ENCODE measurements at regions not wholly inside any gene's neighbourhood (a gene's known extent, or its start where the extent isn't known, plus 50 kb on each side); places are given as distances from the start of the nearest gene placed in this dataset.

DNA sequence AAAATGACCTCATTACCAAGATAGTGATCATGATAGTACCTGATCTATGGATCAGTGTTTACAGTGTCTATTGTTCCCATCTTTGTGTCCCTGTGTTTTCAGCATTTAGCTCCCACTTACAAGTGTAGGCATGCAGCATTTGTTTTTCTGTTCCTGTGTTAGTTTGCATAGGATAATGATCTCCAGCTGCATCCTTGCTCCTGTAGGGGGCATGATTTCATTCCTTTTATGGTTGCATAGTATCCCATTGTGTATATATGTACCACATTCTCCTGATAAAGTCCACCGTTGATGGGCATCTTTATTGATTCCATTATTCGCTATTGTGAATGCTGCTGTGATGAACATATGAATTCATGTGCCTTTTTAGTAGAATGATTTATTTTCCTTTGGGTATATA, 215.4 kb upstream of the NAV3 start:
- Mint-ChIP-seq H3K4me3 (no peak overlapping the region), H3K27me3 (ENCODE audit: insufficient read depth) (no peaks in the 10 kb centered on the region), H3K27ac (no peak overlapping the region), H3K36me3 (ENCODE audit: low read depth) (peaks cover 7% of the 10 kb centered on the region), H3K4me1 (peaks cover 2% of the 10 kb centered on the region), H3K9me3 (peaks cover 16% of the 10 kb centered on the region)
- TF ChIP-seq, protein P1, sequence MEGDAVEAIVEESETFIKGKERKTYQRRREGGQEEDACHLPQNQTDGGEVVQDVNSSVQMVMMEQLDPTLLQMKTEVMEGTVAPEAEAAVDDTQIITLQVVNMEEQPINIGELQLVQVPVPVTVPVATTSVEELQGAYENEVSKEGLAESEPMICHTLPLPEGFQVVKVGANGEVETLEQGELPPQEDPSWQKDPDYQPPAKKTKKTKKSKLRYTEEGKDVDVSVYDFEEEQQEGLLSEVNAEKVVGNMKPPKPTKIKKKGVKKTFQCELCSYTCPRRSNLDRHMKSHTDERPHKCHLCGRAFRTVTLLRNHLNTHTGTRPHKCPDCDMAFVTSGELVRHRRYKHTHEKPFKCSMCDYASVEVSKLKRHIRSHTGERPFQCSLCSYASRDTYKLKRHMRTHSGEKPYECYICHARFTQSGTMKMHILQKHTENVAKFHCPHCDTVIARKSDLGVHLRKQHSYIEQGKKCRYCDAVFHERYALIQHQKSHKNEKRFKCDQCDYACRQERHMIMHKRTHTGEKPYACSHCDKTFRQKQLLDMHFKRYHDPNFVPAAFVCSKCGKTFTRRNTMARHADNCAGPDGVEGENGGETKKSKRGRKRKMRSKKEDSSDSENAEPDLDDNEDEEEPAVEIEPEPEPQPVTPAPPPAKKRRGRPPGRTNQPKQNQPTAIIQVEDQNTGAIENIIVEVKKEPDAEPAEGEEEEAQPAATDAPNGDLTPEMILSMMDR (conservative IDR thresholded peaks at IDR 0.05): peak; percentile 81
- WGBS, 2 experiments (ENCODE audit: insufficient coverage in 1 of 2, insufficient read length in 1 of 2): 91% methylated on average over 2 of the region's 2 CpGs; no CpG with 5 or more reads in 1 of the 2 experiments
- DNase-seq: peak; percentile 63
- Histone ChIP-seq H3K9me3 (ENCODE audit: control insufficient read depth, low read length) (peaks cover 18% of the 10 kb centered on the region), H3K36me3 (ENCODE audit: control insufficient read depth, insufficient read depth, low read length) (no peaks in the 10 kb centered on the region), H3K4me3 (ENCODE audit: low read length) (no peak overlapping the region), H3K27ac (ENCODE audit: low read depth, low read length) (no peak overlapping the region), H3K9ac (ENCODE audit: extremely low read depth, low read length, poor library complexity, severe bottlenecking) (no peak overlapping the region), H3K27me3 (ENCODE audit: control insufficient read depth, insufficient read depth, low read length, poor library complexity, severe bottlenecking) (no peaks in the 10 kb centered on the region), H3K4me1 (ENCODE audit: control insufficient read depth, insufficient read depth, low read length) (no peaks in the 10 kb centered on the region)

DNA sequence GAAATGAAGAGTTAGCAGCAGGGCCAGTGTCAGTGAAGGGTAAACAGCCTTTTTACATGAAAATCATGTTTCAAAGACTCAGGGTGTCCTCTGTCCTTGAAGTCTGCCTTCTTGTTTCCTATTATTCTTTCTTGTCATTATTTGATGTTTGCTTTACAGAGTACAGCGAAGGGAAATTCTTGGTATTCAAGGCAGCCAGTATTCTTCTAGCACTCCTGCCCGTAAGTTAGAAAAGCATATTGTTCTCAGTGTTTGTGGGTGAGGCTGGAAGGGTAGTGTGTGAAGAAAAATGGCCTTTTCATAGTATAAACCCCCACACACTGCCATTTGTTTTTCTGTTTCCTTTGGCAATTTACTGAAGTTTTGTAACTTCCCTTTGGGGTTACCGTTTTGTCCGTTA, 217.3 kb upstream of the NAV3 start:
- TF ChIP-seq, protein P1 (conservative IDR thresholded peaks at IDR 0.05): no peak
- no peak overlapping the region for H3K27ac Mint-ChIP-seq

DNA sequence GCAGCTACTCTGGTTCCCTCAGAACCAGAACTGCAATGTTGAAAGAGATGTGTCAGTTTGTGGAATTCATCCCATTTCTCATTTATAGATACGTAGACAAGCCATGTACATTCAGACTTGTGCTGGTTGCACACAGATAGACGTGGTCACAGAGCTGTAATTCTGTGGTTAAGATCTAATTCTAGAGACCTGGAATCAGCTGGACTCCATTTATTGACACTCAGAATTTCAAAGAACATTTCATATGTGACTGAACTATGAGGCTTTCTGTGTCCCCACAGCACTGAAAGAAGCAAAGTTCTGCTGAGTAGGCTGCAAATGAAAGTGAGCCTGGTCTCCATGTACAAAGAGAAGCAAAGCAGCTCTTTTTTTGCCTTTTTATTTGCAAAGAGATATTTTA, 220.2 kb upstream of the NAV3 start:
- peaks cover 12% of the 10 kb centered on the region for H3K4me1 Mint-ChIP-seq
- Histone ChIP-seq H3K9ac (ENCODE audit: extremely low read depth, low read length, poor library complexity, severe bottlenecking) (no peak overlapping the region), H3K9me3 (ENCODE audit: control insufficient read depth, low read length) (no peaks in the 10 kb centered on the region), H3K4me3 (ENCODE audit: low read length) (no peak overlapping the region), H3K27ac (ENCODE audit: low read depth, low read length) (no peak overlapping the region), H3K27me3 (ENCODE audit: control insufficient read depth, insufficient read depth, low read length, poor library complexity, severe bottlenecking) (no peaks in the 10 kb centered on the region), H3K4me1 (ENCODE audit: control insufficient read depth, insufficient read depth, low read length) (no peaks in the 10 kb centered on the region), H3K36me3 (ENCODE audit: control insufficient read depth, insufficient read depth, low read length) (no peaks in the 10 kb centered on the region)
- no peak for DNase-seq
- no peaks in the 10 kb centered on the region for H3K9me3 Mint-ChIP-seq
- no peak overlapping the region for H3K27ac Mint-ChIP-seq
- H3K27me3 Mint-ChIP-seq (ENCODE audit: insufficient read depth): no peaks in the 10 kb centered on the region
- WGBS, 2 experiments (ENCODE audit: insufficient coverage in 1 of 2, insufficient read length in 1 of 2): 95 to 100% methylated on average over 2 of the region's 2 CpGs
- TF ChIP-seq, protein P1 (conservative IDR thresholded peaks at IDR 0.05): no peak
- no peaks in the 10 kb centered on the region for H3K36me3 Mint-ChIP-seq (ENCODE audit: low read depth)
- H3K4me3 Mint-ChIP-seq: no peak overlapping the region

More for the DNA sequence above, 217.3 kb upstream of the NAV3 start:
- Mint-ChIP-seq H3K27me3 (ENCODE audit: insufficient read depth) (no peaks in the 10 kb centered on the region), H3K4me1 (peaks cover 2% of the 10 kb centered on the region), H3K4me3 (no peak overlapping the region), H3K36me3 (ENCODE audit: low read depth) (peaks cover 7% of the 10 kb centered on the region), H3K9me3 (peaks cover 16% of the 10 kb centered on the region)
- H3K27me3 ChIP-seq (ENCODE audit: control insufficient read depth, insufficient read depth, low read length, poor library complexity, severe bottlenecking): no peaks in the 10 kb centered on the region
- DNase-seq: no peak
- H3K4me3 ChIP-seq (ENCODE audit: low read length): no peak overlapping the region
- 89 to 100% methylated on average over 2 to 4 of the region's 4 CpGs for WGBS, 2 experiments (ENCODE audit: insufficient coverage in 1 of 2, insufficient read length in 1 of 2)
- H3K9ac ChIP-seq (ENCODE audit: extremely low read depth, low read length, poor library complexity, severe bottlenecking): no peak overlapping the region
- H3K4me1 ChIP-seq (ENCODE audit: control insufficient read depth, insufficient read depth, low read length): no peaks in the 10 kb centered on the region
- peaks cover 18% of the 10 kb centered on the region for H3K9me3 ChIP-seq (ENCODE audit: control insufficient read depth, low read length)
- no peaks in the 10 kb centered on the region for H3K36me3 ChIP-seq (ENCODE audit: control insufficient read depth, insufficient read depth, low read length)
- H3K27ac ChIP-seq (ENCODE audit: low read depth, low read length): peak overlapping the region; percentile 69
